ENCODE measurements at regions not wholly inside any gene's neighbourhood (a gene's known extent, or its start where the extent isn't known, plus 50 kb on each side); places are given as distances from the start of the nearest gene placed in this dataset.
"Not testable (repeated sequence)": the region's sequence is repeated elsewhere in the genome, so short reads cannot be mapped to it uniquely, and the experiment has no call there.

GRCh38 chr12:95384785-95385184, 89.2 kb upstream of the METAP2 start:
- no peak for DNase-seq (ENCODE audit: low read depth)
- H3K4me3 ChIP-seq (ENCODE audit: low read depth, low read length) = no peak overlapping the region
- TF ChIP-seq CTCF (conservative IDR thresholded peaks at IDR 0.05; ENCODE audit: low read depth, low read length) = no peak

GRCh38 chr12:95385246-95386035, 88.5 kb upstream of the METAP2 start:
- no peak overlapping the region for H3K4me3 ChIP-seq (ENCODE audit: low read depth, low read length)
- DNase-seq (ENCODE audit: low read depth) = no peak
- TF ChIP-seq CTCF (conservative IDR thresholded peaks at IDR 0.05; ENCODE audit: low read depth, low read length) = peak; percentile 5

GRCh38 chr12:95386051-95386450, 87.9 kb upstream of the METAP2 start:
- H3K4me3 ChIP-seq (ENCODE audit: low read depth, low read length) = no peak overlapping the region
- TF ChIP-seq CTCF (conservative IDR thresholded peaks at IDR 0.05; ENCODE audit: low read depth, low read length) = no peak
- DNase-seq (ENCODE audit: low read depth) = no peak

- H3K4me3 ChIP-seq (ENCODE audit: low read depth, low read length); DNase-seq (ENCODE audit: low read depth): not testable (repeated sequence)
These were observed 85.7 kb upstream of the METAP2 start for GRCh38 chr12:95388260-95388659.

- DNase-seq (ENCODE audit: low read depth) = no peak
- no peak overlapping the region for H3K4me3 ChIP-seq (ENCODE audit: low read depth, low read length)
- TF ChIP-seq CTCF (conservative IDR thresholded peaks at IDR 0.05; ENCODE audit: low read depth, low read length) = no peak
These were observed 83.8 kb upstream of the METAP2 start for GRCh38 chr12:95390192-95390591.

- TF ChIP-seq CTCF (conservative IDR thresholded peaks at IDR 0.05; ENCODE audit: low read depth, low read length) = no peak
- DNase-seq (ENCODE audit: low read depth) = no peak
- no peak overlapping the region for H3K4me3 ChIP-seq (ENCODE audit: low read depth, low read length)
These were observed 83.0 kb upstream of the METAP2 start for GRCh38 chr12:95390932-95391331.

GRCh38 chr12:95393191-95393790, 80.7 kb upstream of the METAP2 start:
- no peak overlapping the region for H3K4me3 ChIP-seq (ENCODE audit: low read depth, low read length)
- DNase-seq (ENCODE audit: low read depth) = no peak
- no peak for TF ChIP-seq CTCF (conservative IDR thresholded peaks at IDR 0.05; ENCODE audit: low read depth, low read length)

Data from epithelial cell of proximal tubule (primary cell).